H9 (cell line): ENCODE measurements at regions not wholly inside any gene's neighbourhood (a gene's known extent, or its start where the extent isn't known, plus 50 kb on each side); places are given as distances from the start of the nearest gene placed in this dataset.

Experiments used
- DNase-seq: peaks from one replicate; pipeline ENCODE4 v3.0.0-alpha.2; 2017
- H2AFZ ChIP-seq: one replicate; pipeline ENCODE4 v1.6.1; 2013; ENCODE audit warnings: mild to moderate bottlenecking, low read length, control low read depth, moderate library complexity
- H2AK5ac ChIP-seq: 2 replicates; pipeline ENCODE4 v1.6.1; 2013; ENCODE audit warnings: low read length, control low read depth, mixed read lengths; ENCODE audit not compliant: insufficient read length
- H2BK120ac ChIP-seq: one replicate; pipeline ENCODE4 v1.6.1; 2013; ENCODE audit warnings: low read depth, mild to moderate bottlenecking, low read length, control low read depth, inconsistent platforms; ENCODE audit not compliant: poor library complexity, severe bottlenecking
- H2BK12ac ChIP-seq: 2 replicates; pipeline ENCODE4 v1.6.1; 2013; ENCODE audit warnings: low read length, control low read depth, mixed read lengths, low read depth; ENCODE audit not compliant: insufficient read length
- H2BK15ac ChIP-seq: 2 replicates; pipeline ENCODE4 v1.6.1; 2013; ENCODE audit warnings: low read depth, low read length, control low read depth
- H2BK20ac ChIP-seq: one replicate; pipeline ENCODE4 v1.6.1; 2013; ENCODE audit warnings: low read depth, mild to moderate bottlenecking, low read length, control low read depth, inconsistent platforms; ENCODE audit not compliant: poor library complexity, severe bottlenecking
- H2BK5ac ChIP-seq: 2 replicates; pipeline ENCODE4 v1.6.1; 2013; ENCODE audit warnings: low read length, control low read depth, mixed read lengths; ENCODE audit not compliant: insufficient read length
- H3K14ac ChIP-seq: 2 replicates; pipeline ENCODE4 v1.6.1; 2013; ENCODE audit warnings: low read length, control low read depth; ENCODE audit not compliant: insufficient read depth
- H3K18ac ChIP-seq: 2 replicates; pipeline ENCODE4 v1.6.1; 2013; ENCODE audit warnings: low read depth, mild to moderate bottlenecking, mixed read lengths, low read length, control low read depth; ENCODE audit not compliant: insufficient read length
- H3K23ac ChIP-seq: 2 replicates; pipeline ENCODE4 v1.6.1; 2013; ENCODE audit warnings: low read length, control low read depth, mixed read lengths, low read depth; ENCODE audit not compliant: insufficient read length
- H3K23me2 ChIP-seq: 2 replicates; pipeline ENCODE4 v1.6.1; 2013; ENCODE audit warnings: low read depth, mild to moderate bottlenecking, mixed read lengths, low read length, control low read depth; ENCODE audit not compliant: insufficient read length, poor library complexity, severe bottlenecking
- H3K27ac ChIP-seq: 2 replicates; pipeline ENCODE4 v1.5.1; 2013; ENCODE audit warnings: low read length, control low read depth, mixed read lengths, low read depth; ENCODE audit not compliant: insufficient read length
- H3K27me3 ChIP-seq: 2 replicates; pipeline ENCODE4 v1.6.1; 2013; ENCODE audit warnings: low read length, control low read depth, inconsistent platforms; ENCODE audit not compliant: insufficient read depth
- H3K4ac ChIP-seq: 2 replicates; pipeline ENCODE4 v1.6.1; 2013; ENCODE audit warnings: low read depth, mild to moderate bottlenecking, control low read depth, inconsistent platforms, low read length, moderate library complexity
- H3K4me1 ChIP-seq: 2 replicates; pipeline ENCODE4 v1.6.1; 2013; ENCODE audit warnings: low read length, control low read depth, inconsistent platforms; ENCODE audit not compliant: insufficient read depth
- H3K4me2 ChIP-seq: 2 replicates; pipeline ENCODE4 v1.6.1; 2013; ENCODE audit warnings: low read length, control low read depth, mixed read lengths; ENCODE audit not compliant: insufficient read length, insufficient read depth
- H3K56ac ChIP-seq: 2 replicates; pipeline ENCODE4 v1.6.1; 2013; ENCODE audit warnings: low read depth, mild to moderate bottlenecking, mixed read lengths, low read length, control low read depth; ENCODE audit not compliant: insufficient read length
- H3K79me1 ChIP-seq: 2 replicates; pipeline ENCODE4 v1.6.1; 2013; ENCODE audit warnings: low read depth, mild to moderate bottlenecking, moderate library complexity, low read length, control low read depth, inconsistent platforms; ENCODE audit not compliant: insufficient read depth, poor library complexity, severe bottlenecking
- H3K79me2 ChIP-seq: 2 replicates; pipeline ENCODE4 v1.6.1; 2013; ENCODE audit warnings: low read length, control low read depth, inconsistent platforms; ENCODE audit not compliant: insufficient read depth
- H3K9ac ChIP-seq: 2 replicates; pipeline ENCODE4 v1.6.1; 2013; ENCODE audit warnings: low read length, control low read depth, mixed read lengths; ENCODE audit not compliant: insufficient read length; ENCODE audit errors: extremely low read depth
- H3K9me3 ChIP-seq: one replicate; pipeline ENCODE4 v1.6.1; 2013; ENCODE audit warnings: low read depth, low read length, inconsistent platforms; ENCODE audit not compliant: control insufficient read depth
- H3T11ph ChIP-seq: one replicate; pipeline ENCODE4 v1.6.1; 2013; ENCODE audit warnings: mild to moderate bottlenecking, low read length, control low read depth, inconsistent platforms
- H4K20me1 ChIP-seq: one replicate; pipeline ENCODE4 v1.6.1; 2013; ENCODE audit not compliant: control insufficient read depth, insufficient read length, insufficient read depth
- H4K5ac ChIP-seq: 2 replicates; pipeline ENCODE4 v1.6.1; 2013; ENCODE audit warnings: low read depth, mild to moderate bottlenecking, mixed read lengths, low read length, control low read depth; ENCODE audit not compliant: insufficient read length
- H4K8ac ChIP-seq: replicated peaks from 2 replicates; pipeline ENCODE4 v1.6.1; 2013; ENCODE audit warnings: low read length, control low read depth, mixed read lengths, low read depth; ENCODE audit not compliant: insufficient read length
- H4K91ac ChIP-seq: 2 replicates; pipeline ENCODE4 v1.6.1; 2013; ENCODE audit warnings: low read depth, mild to moderate bottlenecking, moderate library complexity, mixed read lengths, low read length, control low read depth; ENCODE audit not compliant: insufficient read length
- H3K27ac Mint-ChIP-seq, 3 experiments: 2 replicates in 2 of 3; 3 replicates in 1 of 3; pipeline ENCODE4 v1.8.0; 2020 to 2021; ENCODE audit warnings: mixed read lengths in 3 of 3, mild to moderate bottlenecking in 1 of 3, moderate library complexity in 1 of 3
- H3K27me3 Mint-ChIP-seq: 2 replicates; pipeline ENCODE4 v1.8.0; 2021; ENCODE audit warnings: low read depth, mild to moderate bottlenecking, moderate library complexity, mixed read lengths
- H3K36me3 Mint-ChIP-seq, 3 experiments: 2 replicates in 2 of 3; 3 replicates in 1 of 3; pipeline ENCODE4 v1.8.0; 2020 to 2021; ENCODE audit warnings: low read depth in 3 of 3, mixed read lengths in 3 of 3; ENCODE audit not compliant: insufficient read depth in 1 of 3
- H3K4me1 Mint-ChIP-seq, 2 experiments: 2 replicates each; pipeline ENCODE4 v1.8.0; 2020; ENCODE audit warnings: mixed read lengths in 2 of 2
- H3K4me3 Mint-ChIP-seq, 2 experiments: 2 replicates in 1 of 2; 3 replicates in 1 of 2; pipeline ENCODE4 v1.8.0; 2020 to 2021; ENCODE audit warnings: mild to moderate bottlenecking in 2 of 2, mixed read lengths in 2 of 2, moderate library complexity in 1 of 2
- H3K9me3 Mint-ChIP-seq, 2 experiments: 2 replicates in 1 of 2; 3 replicates in 1 of 2; pipeline ENCODE4 v1.8.0; 2020; ENCODE audit warnings: mild to moderate bottlenecking in 2 of 2, mixed read lengths in 2 of 2, moderate library complexity in 1 of 2
- WGBS: extraction: QIAGEN DNeasy Blood & Tissue Kit; methylation state at CpG from one replicate; pipeline ENCODE4 v1.1.7; 2013; ENCODE audit warnings: missing lambda C conversion rate, low lambda C conversion rate, mixed read lengths; ENCODE audit not compliant: insufficient read length; ENCODE audit errors: extremely low coverage; 5-methylcytosine and 5-hydroxymethylcytosine counted together
- TF ChIP-seq, protein P1 (sequence below): fragments of 200-600 bp; sonication (generic); conservative IDR thresholded peaks from 3 replicates; pipeline ENCODE4 v1.8.0; 2021; ENCODE audit warnings: antibody characterized with exemption, mild to moderate bottlenecking

DNA sequence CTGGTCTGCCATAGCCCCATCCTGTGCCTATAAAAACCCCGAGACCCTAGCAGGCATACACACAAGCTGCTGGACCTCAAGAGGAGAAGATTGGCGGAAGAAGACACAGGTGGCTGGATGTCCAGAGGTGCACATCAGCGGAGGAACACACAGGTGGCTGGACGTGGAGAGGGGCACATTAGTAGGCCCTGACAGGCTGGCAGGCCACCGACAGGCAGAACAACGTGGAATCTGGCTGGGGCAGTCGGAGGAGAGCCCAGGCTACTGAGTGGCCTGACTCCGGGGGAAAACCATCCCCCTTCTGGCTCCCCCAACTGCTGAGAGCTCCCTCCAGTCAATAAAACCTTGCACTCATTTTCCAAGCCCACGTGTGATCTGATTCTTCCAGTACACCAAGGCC is 512.5 kb upstream of the AMOT start:
- Histone ChIP-seq H2AFZ (no peak overlapping the region), H4K5ac (no peak overlapping the region), H3K18ac (no peak overlapping the region), H3K79me1 (no peaks in the 10 kb centered on the region), H3K4ac (no peak overlapping the region), H3K27me3 (no peaks in the 10 kb centered on the region), H3T11ph (no peak overlapping the region), H2BK20ac (no peak overlapping the region), H2BK12ac (no peak overlapping the region), H3K27ac (no peak overlapping the region), H4K8ac (no peak overlapping the region), H3K23ac (no peak overlapping the region), H3K4me1 (no peaks in the 10 kb centered on the region), H2BK15ac (0 out of 2 replicates have a peak overlapping the region, but pooled peaks have one; percentile 28), H2BK120ac (no peak overlapping the region), H3K9me3 (no peaks in the 10 kb centered on the region), H3K56ac (no peak overlapping the region), H4K91ac (peak overlapping the region; percentile 5), H4K20me1 (no peaks in the 10 kb centered on the region), H3K9ac (no peak overlapping the region), H2AK5ac (no peak overlapping the region), H3K14ac (no peak overlapping the region), H3K79me2 (no peaks in the 10 kb centered on the region), H3K4me2 (no peak overlapping the region), H3K23me2 (no peaks in the 10 kb centered on the region), H2BK5ac (no peak overlapping the region)
- Mint-ChIP-seq H3K36me3 (no peaks in the 10 kb centered on the region), H3K9me3 (no peaks in the 10 kb centered on the region), H3K27me3 (no peaks in the 10 kb centered on the region), H3K27ac (peak overlapping the region in 2 of 3 experiments; percentile 12 to 69; a peak in 3 of 7 replicates), H3K4me1 (0 out of 4 replicates have a peak, but pooled peaks cover 0 to 3% of the 10 kb centered on the region in 2 experiments), H3K4me3 (no peak overlapping the region)
- TF ChIP-seq, protein P1, sequence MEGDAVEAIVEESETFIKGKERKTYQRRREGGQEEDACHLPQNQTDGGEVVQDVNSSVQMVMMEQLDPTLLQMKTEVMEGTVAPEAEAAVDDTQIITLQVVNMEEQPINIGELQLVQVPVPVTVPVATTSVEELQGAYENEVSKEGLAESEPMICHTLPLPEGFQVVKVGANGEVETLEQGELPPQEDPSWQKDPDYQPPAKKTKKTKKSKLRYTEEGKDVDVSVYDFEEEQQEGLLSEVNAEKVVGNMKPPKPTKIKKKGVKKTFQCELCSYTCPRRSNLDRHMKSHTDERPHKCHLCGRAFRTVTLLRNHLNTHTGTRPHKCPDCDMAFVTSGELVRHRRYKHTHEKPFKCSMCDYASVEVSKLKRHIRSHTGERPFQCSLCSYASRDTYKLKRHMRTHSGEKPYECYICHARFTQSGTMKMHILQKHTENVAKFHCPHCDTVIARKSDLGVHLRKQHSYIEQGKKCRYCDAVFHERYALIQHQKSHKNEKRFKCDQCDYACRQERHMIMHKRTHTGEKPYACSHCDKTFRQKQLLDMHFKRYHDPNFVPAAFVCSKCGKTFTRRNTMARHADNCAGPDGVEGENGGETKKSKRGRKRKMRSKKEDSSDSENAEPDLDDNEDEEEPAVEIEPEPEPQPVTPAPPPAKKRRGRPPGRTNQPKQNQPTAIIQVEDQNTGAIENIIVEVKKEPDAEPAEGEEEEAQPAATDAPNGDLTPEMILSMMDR: no peak
- no CpG with 5 or more reads among the region's 9 CpGs for WGBS
- DNase-seq: no peak
